C4-2B (cell line): ENCODE measurements at regions not wholly inside any gene's neighbourhood (a gene's known extent, or its start where the extent isn't known, plus 50 kb on each side); places are given as distances from the start of the nearest gene placed in this dataset.
"Not testable (repeated sequence)": the region's sequence is repeated elsewhere in the genome, so short reads cannot be mapped to it uniquely, and the experiment has no call there.

ENCODE experiments used
- H3K27ac ChIP-seq: fragments of 450-650 bp; 2 replicates; pipeline ENCODE4 v1.5.1; 2017
- CTCF ChIP-seq: fragments of 450-650 bp; conservative IDR thresholded peaks from 2 replicates; pipeline ENCODE4 v1.5.1; 2017; ENCODE audit warnings: mild to moderate bottlenecking
- ZFX ChIP-seq: fragments of 450-650 bp; IDR thresholded peaks from 2 replicates; pipeline ENCODE4 v1.6.1; 2017

GRCh38 chr1:193392686-193393085 lies 206.3 kb upstream of the B3GALT2 start:
- H3K27ac ChIP-seq: no peak overlapping the region
- TF ChIP-seq CTCF (no peak), ZFX (no peak)

- TF ChIP-seq ZFX (no peak), CTCF (no peak)
Observed at GRCh38 chr1:193388683-193389082, 202.3 kb upstream of the B3GALT2 start.

GRCh38 chr1:193388165-193388564 lies 201.8 kb upstream of the B3GALT2 start:
- TF ChIP-seq CTCF: no peak
- no peak for TF ChIP-seq ZFX

More at GRCh38 chr1:193388683-193389082, 202.3 kb upstream of the B3GALT2 start:
- H3K27ac ChIP-seq: no peak overlapping the region

GRCh38 chr1:193387406-193387805 lies 201.0 kb upstream of the B3GALT2 start:
- H3K27ac ChIP-seq: no peak overlapping the region
- TF ChIP-seq ZFX: no peak
- TF ChIP-seq CTCF: no peak

More at GRCh38 chr1:193388165-193388564, 201.8 kb upstream of the B3GALT2 start:
- no peak overlapping the region for H3K27ac ChIP-seq

- H3K27ac ChIP-seq: not testable (repeated sequence)
Observed at GRCh38 chr1:193378451-193378850, 192.0 kb upstream of the B3GALT2 start.

- TF ChIP-seq ZFX (no peak), CTCF (no peak)
- H3K27ac ChIP-seq: no peak overlapping the region
Observed at GRCh38 chr1:193377472-193377871, 191.1 kb upstream of the B3GALT2 start.

- H3K27ac ChIP-seq: no peak overlapping the region
- no peak for TF ChIP-seq CTCF
Observed at GRCh38 chr1:193372553-193372952, 186.1 kb upstream of the B3GALT2 start.

- TF ChIP-seq ZFX (no peak), CTCF (no peak)
- H3K27ac ChIP-seq: no peak overlapping the region
Observed at GRCh38 chr1:193368302-193368701, 181.9 kb upstream of the B3GALT2 start.
